Neuronal stem cell (in vitro differentiated cells): ENCODE measurements at regions not wholly inside any gene's neighbourhood (a gene's known extent, or its start where the extent isn't known, plus 50 kb on each side); places are given as distances from the start of the nearest gene placed in this dataset.
"Not testable (repeated sequence)": the region's sequence is repeated elsewhere in the genome, so short reads cannot be mapped to it uniquely, and the experiment has no call there.

Source experiments
- DNase-seq: peaks from one replicate; pipeline ENCODE4 v3.0.0-alpha.2; 2013; ENCODE audit warnings: low spot score
- H2AFZ ChIP-seq: one replicate; pipeline ENCODE4 v1.6.1; 2013; ENCODE audit warnings: mild to moderate bottlenecking, low read length, inconsistent platforms
- H2AK5ac ChIP-seq: 2 replicates; pipeline ENCODE4 v1.6.1; 2013; ENCODE audit warnings: low read depth, mild to moderate bottlenecking, inconsistent platforms, low read length, moderate library complexity, mixed read lengths
- H2BK120ac ChIP-seq: 2 replicates; pipeline ENCODE4 v1.6.1; 2013; ENCODE audit warnings: low read depth, mild to moderate bottlenecking, inconsistent platforms, low read length, moderate library complexity, mixed read lengths
- H2BK12ac ChIP-seq: one replicate; pipeline ENCODE4 v1.6.1; 2013; ENCODE audit warnings: low read length, inconsistent platforms
- H2BK15ac ChIP-seq: 2 replicates; pipeline ENCODE4 v1.6.1; 2013; ENCODE audit warnings: mild to moderate bottlenecking, low read length, inconsistent platforms, mixed read lengths
- H2BK5ac ChIP-seq: one replicate; pipeline ENCODE4 v1.6.1; 2013; ENCODE audit warnings: inconsistent platforms, mild to moderate bottlenecking, low read length, moderate library complexity
- H3K14ac ChIP-seq: one replicate; pipeline ENCODE4 v1.6.1; 2013; ENCODE audit warnings: low read length, inconsistent platforms
- H3K18ac ChIP-seq: 2 replicates; pipeline ENCODE4 v1.6.1; 2013; ENCODE audit warnings: low read length, inconsistent platforms
- H3K23ac ChIP-seq: 2 replicates; pipeline ENCODE4 v1.6.1; 2013; ENCODE audit warnings: low read depth, mild to moderate bottlenecking, mixed read lengths, low read length, inconsistent platforms; ENCODE audit not compliant: poor library complexity
- H3K27ac ChIP-seq: replicated peaks from 3 replicates; pipeline ENCODE4 v1.5.1; 2013; ENCODE audit warnings: low read length, inconsistent platforms
- H3K27me3 ChIP-seq, 3 experiments: 2 replicates each; pipeline ENCODE4 v1.6.1; 2013; ENCODE audit warnings: low read length in 3 of 3, mild to moderate bottlenecking in 2 of 3, inconsistent platforms in 1 of 3, low read depth in 1 of 3, mixed read lengths in 1 of 3, moderate library complexity in 1 of 3; ENCODE audit not compliant: control insufficient read depth in 3 of 3, insufficient read depth in 3 of 3
- H3K36me3 ChIP-seq, 2 donors: replicated peaks in 1 of 2; 2 replicates each; pipeline ENCODE4 v1.6.1; 2013; ENCODE audit warnings: low read length in 2 of 2; ENCODE audit not compliant: control insufficient read depth in 2 of 2, insufficient read depth in 2 of 2
- H3K4ac ChIP-seq: 2 replicates; pipeline ENCODE4 v1.6.1; 2013; ENCODE audit warnings: inconsistent platforms, mild to moderate bottlenecking, low read length, moderate library complexity
- H3K4me1 ChIP-seq, 2 donors: 1 replicate in 1 of 2; 2 replicates in 1 of 2; pipeline ENCODE4 v1.6.1; 2013; ENCODE audit warnings: low read length in 2 of 2, low read depth in 1 of 2; ENCODE audit not compliant: control insufficient read depth in 2 of 2, insufficient read depth in 1 of 2
- H3K4me2 ChIP-seq: one replicate; pipeline ENCODE4 v1.6.1; 2013; ENCODE audit warnings: mild to moderate bottlenecking, low read length, inconsistent platforms; ENCODE audit not compliant: insufficient read depth, poor library complexity, severe bottlenecking
- H3K4me3 ChIP-seq, 2 donors: 2 replicates each; pipeline ENCODE4 v1.5.1; 2013; ENCODE audit warnings: low read length in 2 of 2, mild to moderate bottlenecking in 2 of 2, inconsistent platforms in 1 of 2, moderate library complexity in 1 of 2
- H3K79me1 ChIP-seq: one replicate; pipeline ENCODE4 v1.6.1; 2013; ENCODE audit warnings: low read depth, mild to moderate bottlenecking, inconsistent platforms, low read length, moderate library complexity
- H3K9ac ChIP-seq: one replicate; pipeline ENCODE4 v1.6.1; 2013; ENCODE audit warnings: mild to moderate bottlenecking, low read depth, low read length, inconsistent platforms; ENCODE audit not compliant: poor library complexity
- H3K9me3 ChIP-seq, 2 donors: replicated peaks in 1 of 2; 2 replicates each; pipeline versions ENCODE3 to v1.6.1; 2013; ENCODE audit warnings: low read length in 2 of 2, mild to moderate bottlenecking in 2 of 2, inconsistent platforms in 1 of 2, low read depth in 1 of 2, mixed read lengths in 1 of 2, moderate library complexity in 1 of 2; ENCODE audit not compliant: control insufficient read depth in 2 of 2, insufficient read depth in 1 of 2
- H4K8ac ChIP-seq: one replicate; pipeline ENCODE4 v1.6.1; 2013; ENCODE audit warnings: low read depth, mild to moderate bottlenecking, inconsistent platforms, low read length, moderate library complexity
- H4K91ac ChIP-seq: one replicate; pipeline ENCODE4 v1.6.1; 2013; ENCODE audit warnings: low read length, low read depth, mild to moderate bottlenecking, inconsistent platforms; ENCODE audit not compliant: poor library complexity
- WGBS, 2 donors: extraction: QIAGEN DNeasy Blood & Tissue Kit; methylation state at CpG; one replicate each; pipeline ENCODE4 v1.1.7; 2013; ENCODE audit warnings: missing lambda C conversion rate in 2 of 2, mixed read lengths in 1 of 2; ENCODE audit not compliant: insufficient read length in 2 of 2, insufficient replicate concordance in 1 of 2; ENCODE audit errors: extremely low coverage in 2 of 2; 5-methylcytosine and 5-hydroxymethylcytosine counted together

DNA sequence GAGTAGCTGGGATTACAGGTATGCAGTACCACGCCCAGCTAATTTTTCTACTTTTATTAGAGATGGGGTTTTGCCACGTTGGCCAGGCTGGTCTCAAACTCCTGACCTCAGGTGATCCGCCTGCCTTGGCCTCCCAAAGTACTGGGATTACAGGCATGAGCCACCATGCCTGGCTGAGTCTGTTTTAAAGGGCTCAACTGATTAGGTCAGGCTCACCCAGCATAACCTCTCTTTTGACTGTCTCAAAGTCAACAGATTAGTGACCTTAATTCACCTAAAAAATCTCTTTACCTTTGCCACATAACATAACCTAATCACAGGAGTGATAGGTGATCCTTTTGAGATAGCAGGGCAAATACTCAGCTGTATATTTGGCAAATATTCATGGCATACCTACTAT is 147.9 kb upstream of the EYA4 start:
- not testable (repeated sequence) for H3K14ac ChIP-seq, H2BK15ac ChIP-seq, H2BK12ac ChIP-seq, H3K18ac ChIP-seq, H3K4me1 ChIP-seq, H3K27ac ChIP-seq, DNase-seq, H2BK5ac ChIP-seq, H3K27me3 ChIP-seq, H3K36me3 ChIP-seq, H3K4me3 ChIP-seq, H3K4me2 ChIP-seq, H3K9ac ChIP-seq, H3K79me1 ChIP-seq, H3K23ac ChIP-seq, H3K9me3 ChIP-seq, H2BK120ac ChIP-seq, H2AK5ac ChIP-seq, H4K91ac ChIP-seq, H3K4ac ChIP-seq, H4K8ac ChIP-seq, H2AFZ ChIP-seq
- WGBS, 2 donors = no CpG with 5 or more reads among the region's 3 CpGs

DNA sequence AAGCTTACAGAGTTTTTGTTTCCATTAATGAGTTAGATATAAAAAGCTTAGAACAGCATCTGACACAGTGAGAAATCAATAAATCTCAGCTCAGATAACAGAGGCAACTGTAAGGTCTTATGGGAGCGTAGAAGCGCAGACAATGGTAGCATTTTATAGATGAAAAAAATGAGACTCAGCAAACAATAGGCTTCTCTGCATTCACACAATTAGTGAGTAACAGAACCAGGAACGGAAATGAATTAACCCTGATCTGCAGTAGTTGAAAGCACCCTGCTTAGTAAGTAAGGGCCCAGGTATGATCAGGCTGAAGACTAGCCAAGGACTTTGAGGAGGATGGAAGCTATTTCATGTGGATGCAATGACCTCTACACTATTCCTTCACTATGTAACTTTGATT is 147.2 kb upstream of the EYA4 start:
- no peaks in the 10 kb centered on the region for H3K79me1 ChIP-seq
- no peak overlapping the region for H3K27ac ChIP-seq
- WGBS, 2 donors = no CpG with 5 or more reads among the region's 3 CpGs

DNA sequence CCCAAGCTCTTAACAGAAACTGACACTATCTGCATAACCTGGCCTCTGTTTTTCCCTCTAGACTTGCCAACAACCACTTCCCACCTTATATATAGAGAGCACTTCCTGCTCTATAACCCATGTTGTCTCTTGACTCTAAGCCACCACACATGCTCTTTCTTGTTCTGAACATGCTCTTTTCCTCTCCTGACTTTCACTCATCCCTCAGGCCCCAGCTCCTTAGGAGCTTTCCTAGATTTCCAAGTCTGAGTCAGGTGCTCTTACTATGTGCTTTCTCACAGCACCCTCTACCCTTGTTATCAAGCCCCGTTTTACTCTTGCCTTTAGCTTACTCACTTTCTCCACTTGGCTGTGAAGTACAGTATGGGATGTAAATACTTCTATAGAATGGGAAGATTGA is 143.9 kb upstream of the EYA4 start:
- Histone ChIP-seq H3K14ac (no peak overlapping the region), H2AFZ (peak overlapping the region; percentile 15), H3K36me3 (no peaks in the 10 kb centered on the region), H4K91ac (no peak overlapping the region), H3K9ac (no peak overlapping the region), H3K23ac (no peak overlapping the region), H2BK120ac (no peak overlapping the region), H3K27me3 (no peaks in the 10 kb centered on the region), H3K4me1 (peaks cover 0 to 23% of the 10 kb centered on the region in 2 donors), H2BK12ac (no peak overlapping the region), H3K9me3 (no peaks in the 10 kb centered on the region), H3K4ac (no peak overlapping the region), H3K4me3 (no peak overlapping the region), H3K27ac (no peak overlapping the region), H2BK15ac (no peak overlapping the region), H3K18ac (no peak overlapping the region), H4K8ac (no peak overlapping the region), H3K4me2 (no peak overlapping the region), H2AK5ac (no peak overlapping the region), H3K79me1 (no peaks in the 10 kb centered on the region), H2BK5ac (no peak overlapping the region)
- DNase-seq = no peak
- WGBS, 2 donors = no CpG with 5 or more reads among the region's 1 CpG

More for the DNA sequence above, 147.2 kb upstream of the EYA4 start:
- H3K27me3 ChIP-seq = no peaks in the 10 kb centered on the region
- no peak overlapping the region for H2AK5ac ChIP-seq
- no peaks in the 10 kb centered on the region for H3K9me3 ChIP-seq
- no peak overlapping the region for H3K18ac ChIP-seq
- no peak overlapping the region for H2BK15ac ChIP-seq
- H3K4ac ChIP-seq = no peak overlapping the region
- peaks cover 0 to 7% of the 10 kb centered on the region in 2 donors for H3K4me1 ChIP-seq
- H2AFZ ChIP-seq = no peak overlapping the region
- H2BK120ac ChIP-seq = no peak overlapping the region
- no peak overlapping the region for H3K9ac ChIP-seq
- H2BK12ac ChIP-seq = no peak overlapping the region
- H4K91ac ChIP-seq = no peak overlapping the region
- no peak for DNase-seq
- no peak overlapping the region for H4K8ac ChIP-seq
- H3K4me2 ChIP-seq = no peak overlapping the region
- H3K23ac ChIP-seq = no peak overlapping the region
- no peak overlapping the region for H3K14ac ChIP-seq
- no peaks in the 10 kb centered on the region for H3K36me3 ChIP-seq
- H2BK5ac ChIP-seq = no peak overlapping the region
- H3K4me3 ChIP-seq = no peak overlapping the region

DNA sequence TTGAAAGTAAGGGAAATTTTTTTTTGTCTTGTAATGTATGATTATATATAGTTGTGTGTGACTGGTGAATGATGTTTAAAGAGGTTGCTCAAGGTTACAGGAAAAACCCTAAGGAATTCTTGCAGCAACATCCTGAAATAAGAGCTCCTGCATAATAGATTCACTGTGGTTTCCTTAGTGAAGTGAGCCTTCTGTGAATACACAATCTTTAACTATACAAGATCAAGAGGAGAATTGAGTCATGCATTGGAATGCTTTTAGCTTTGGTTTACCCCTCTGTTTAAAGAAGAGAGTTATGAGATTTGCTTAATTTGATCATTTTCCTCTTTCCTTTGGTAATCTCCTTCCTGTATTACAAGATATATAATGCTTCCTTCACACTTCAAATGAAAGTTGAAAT is 141.6 kb upstream of the EYA4 start:
- no peak for DNase-seq
- no peak overlapping the region for H3K23ac ChIP-seq
- no peak overlapping the region for H3K18ac ChIP-seq

More for the DNA sequence above, 141.6 kb upstream of the EYA4 start:
- peak overlapping the region; percentile 54 for H2AFZ ChIP-seq
- peaks cover 0 to 23% of the 10 kb centered on the region in 2 donors for H3K4me1 ChIP-seq
- H3K79me1 ChIP-seq = no peaks in the 10 kb centered on the region
- no peak overlapping the region for H3K4me3 ChIP-seq
- no peak overlapping the region for H2BK12ac ChIP-seq
- no peaks in the 10 kb centered on the region for H3K9me3 ChIP-seq
- no peaks in the 10 kb centered on the region for H3K27me3 ChIP-seq
- H3K4me2 ChIP-seq = no peak overlapping the region
- H2BK120ac ChIP-seq = no peak overlapping the region
- H2AK5ac ChIP-seq = no peak overlapping the region
- no peaks in the 10 kb centered on the region for H3K36me3 ChIP-seq
- H2BK5ac ChIP-seq = no peak overlapping the region
- no peak overlapping the region for H2BK15ac ChIP-seq
- H3K9ac ChIP-seq = no peak overlapping the region
- no peak overlapping the region for H3K27ac ChIP-seq
- no peak overlapping the region for H4K91ac ChIP-seq
- H4K8ac ChIP-seq = no peak overlapping the region
- no peak overlapping the region for H3K4ac ChIP-seq
- H3K14ac ChIP-seq = no peak overlapping the region
